ENCODE measurements at regions not wholly inside any gene's neighbourhood (a gene's known extent, or its start where the extent isn't known, plus 50 kb on each side); places are given as distances from the start of the nearest gene placed in this dataset.
"Not testable (repeated sequence)": the region's sequence is repeated elsewhere in the genome, so short reads cannot be mapped to it uniquely, and the experiment has no call there.

- no TSS peak for BruUV-seq (replicated peaks)
- no peak overlapping the region for H3K4me2 ChIP-seq (ENCODE audit: insufficient read depth, low read length)
- ChIA-PET POLR2A (interaction anchor here (0.6 kb wide), 1 partner anchor 1242 kb away, joined by 3 read pairs; no protein-coding TSS in a partner anchor), CTCF (no interaction called here)
- no peaks in the 10 kb centered on the region for H3K36me3 ChIP-seq (ENCODE audit: control insufficient read depth in 2 of 2, extremely low read depth in 1 of 2, insufficient read depth in 2 of 2, low read length in 2 of 2)
- DNase-seq (ENCODE audit: low read depth, low spot score) (no peak), FAIRE-seq (no peak)
- H3K4me3 ChIP-seq (replicated peaks in 1 of 3; ENCODE audit: insufficient read depth in 1 of 3, low read depth in 1 of 3, low read length in 3 of 3), result no peak overlapping the region
- intact Hi-C loops (cut with micrococcal nuclease) (no loop called here), dilution Hi-C loops (cut with MboI; ENCODE audit: extremely low pct_ligation_motif_present, low sequenced_read_pairs) (no loop called here)
- no peaks in the 10 kb centered on the region for H3K9me3 ChIP-seq (replicated peaks; ENCODE audit: control insufficient read depth, insufficient read depth, low read length)
- H3K9me1 ChIP-seq (replicated peaks; ENCODE audit: control insufficient read depth, extremely low read depth, insufficient read depth, low read length), result no peaks in the 10 kb centered on the region
- H3K9ac ChIP-seq (replicated peaks; ENCODE audit: extremely low read depth, insufficient read depth, low read length), result no peak overlapping the region
- no peaks in the 10 kb centered on the region for H3K27me3 ChIP-seq (ENCODE audit: control insufficient read depth in 2 of 2, insufficient read depth in 2 of 2, low read length in 2 of 2)
- no peaks in the 10 kb centered on the region for H3K79me2 ChIP-seq (ENCODE audit: control insufficient read depth, insufficient read depth, low read length)
- H3K27ac ChIP-seq (ENCODE audit: insufficient read depth, low read depth, low read length), result no peak overlapping the region
- H4K20me1 ChIP-seq (replicated peaks; ENCODE audit: control insufficient read depth, extremely low read depth, insufficient read depth, low read length), result no peaks in the 10 kb centered on the region
- H3K4me1 ChIP-seq (ENCODE audit: control insufficient read depth, extremely low read depth, insufficient read depth, low read length), result no peaks in the 10 kb centered on the region
- TF ChIP-seq MAX (IDR thresholded peaks at IDR 0.05; ENCODE audit: insufficient read depth, insufficient read length) (no peak), MYC (IDR thresholded peaks at IDR 0.05; ENCODE audit: low read depth, low read length) (no peak), FOS (IDR thresholded peaks at IDR 0.05; ENCODE audit: borderline replicate concordance, insufficient read depth, low read length) (no peak), POLR2A (IDR thresholded peaks at IDR 0.05; ENCODE audit: low read depth, low read length) (no peak), EZH2 (IDR thresholded peaks at IDR 0.05; ENCODE audit: borderline replicate concordance, low read depth, low read length, severe bottlenecking) (no peak), JUN (IDR thresholded peaks at IDR 0.05; ENCODE audit: borderline replicate concordance, insufficient read depth, insufficient read length, low read depth) (no peak), CTCF (IDR thresholded peaks at IDR 0.05; ENCODE audit: extremely low read depth in 1 of 2, insufficient read depth in 1 of 2, low read depth in 1 of 2, low read length in 2 of 2) (no peak), GATA2 (IDR thresholded peaks at IDR 0.05; ENCODE audit: insufficient read depth, insufficient read length, low read depth, low read length) (no peak), POLR2AphosphoS5 (IDR thresholded peaks at IDR 0.05; ENCODE audit: insufficient read depth, low read depth, low read length) (no peak)
- no peak overlapping the region for H2AFZ ChIP-seq (ENCODE audit: low read depth, low read length)
Measured at GRCh38 chr5:68066277-68066955, 149.1 kb upstream of the PIK3R1 start.

DNA sequence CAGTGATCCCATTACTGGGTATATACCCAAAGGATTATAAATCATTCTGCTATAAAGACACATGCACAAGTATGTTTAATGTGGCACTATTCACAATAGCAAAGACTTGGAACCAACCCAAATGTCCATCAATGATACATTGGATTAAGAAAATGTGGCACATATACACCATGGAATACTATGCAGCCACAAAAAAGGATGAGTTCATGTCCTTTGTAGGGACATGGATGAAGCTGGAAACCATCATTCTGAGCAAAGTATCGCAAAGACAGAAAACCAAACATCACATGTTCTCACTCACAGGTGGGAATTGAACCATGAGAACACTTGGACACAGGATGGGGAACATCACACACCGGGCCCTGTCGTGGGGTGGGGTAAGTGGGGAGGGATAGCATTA, 150.2 kb upstream of the PIK3R1 start:
- H3K79me2 ChIP-seq (ENCODE audit: control insufficient read depth, insufficient read depth, low read length), result not testable (repeated sequence)

More for the DNA sequence above, 150.2 kb upstream of the PIK3R1 start:
- POLR2A ChIA-PET; H2AFZ ChIP-seq (ENCODE audit: low read depth, low read length); BruUV-seq (replicated peaks); FAIRE-seq; dilution Hi-C loops (cut with MboI; ENCODE audit: extremely low pct_ligation_motif_present, low sequenced_read_pairs); CTCF ChIA-PET; H3K9ac ChIP-seq (replicated peaks; ENCODE audit: extremely low read depth, insufficient read depth, low read length); H3K36me3 ChIP-seq (ENCODE audit: control insufficient read depth in 2 of 2, extremely low read depth in 1 of 2, insufficient read depth in 2 of 2, low read length in 2 of 2); intact Hi-C loops (cut with micrococcal nuclease); H3K27me3 ChIP-seq (ENCODE audit: control insufficient read depth in 2 of 2, insufficient read depth in 2 of 2, low read length in 2 of 2); H3K4me2 ChIP-seq (ENCODE audit: insufficient read depth, low read length); H3K9me1 ChIP-seq (replicated peaks; ENCODE audit: control insufficient read depth, extremely low read depth, insufficient read depth, low read length); H4K20me1 ChIP-seq (replicated peaks; ENCODE audit: control insufficient read depth, extremely low read depth, insufficient read depth, low read length); H3K4me1 ChIP-seq (ENCODE audit: control insufficient read depth, extremely low read depth, insufficient read depth, low read length); H3K4me3 ChIP-seq (replicated peaks in 1 of 3; ENCODE audit: insufficient read depth in 1 of 3, low read depth in 1 of 3, low read length in 3 of 3); H3K27ac ChIP-seq (ENCODE audit: insufficient read depth, low read depth, low read length); H3K9me3 ChIP-seq (replicated peaks; ENCODE audit: control insufficient read depth, insufficient read depth, low read length); DNase-seq (ENCODE audit: low read depth, low spot score): not testable (repeated sequence)

All from endothelial cell of umbilical vein (primary cell).